Mesendoderm (in vitro differentiated cells): ENCODE measurements at regions not wholly inside any gene's neighbourhood (a gene's known extent, or its start where the extent isn't known, plus 50 kb on each side); places are given as distances from the start of the nearest gene placed in this dataset.

Source experiments
- DNase-seq: peaks from one replicate; pipeline ENCODE4 v3.0.0; 2013
- H2AK5ac ChIP-seq: 2 replicates; pipeline ENCODE4 v1.6.1; 2013; ENCODE audit warnings: low read length, inconsistent platforms
- H2BK120ac ChIP-seq: 2 replicates; pipeline ENCODE4 v1.6.1; 2013; ENCODE audit warnings: low read depth, mild to moderate bottlenecking, low read length, moderate library complexity, mixed read lengths
- H2BK15ac ChIP-seq: replicated peaks from 2 replicates; pipeline ENCODE4 v1.6.1; 2013; ENCODE audit warnings: low read depth, mild to moderate bottlenecking, moderate library complexity
- H2BK5ac ChIP-seq: 2 replicates; pipeline ENCODE4 v1.6.1; 2013; ENCODE audit warnings: low read length, inconsistent platforms
- H3K18ac ChIP-seq: 2 replicates; pipeline ENCODE4 v1.6.1; 2013; ENCODE audit warnings: mild to moderate bottlenecking, low read length, mixed read lengths
- H3K23ac ChIP-seq: one replicate; pipeline ENCODE4 v1.6.1; 2013; ENCODE audit warnings: low read length
- H3K27ac ChIP-seq: 2 replicates; pipeline ENCODE4 v1.5.1; 2013; ENCODE audit warnings: low read depth, mild to moderate bottlenecking, inconsistent platforms, low read length, moderate library complexity
- H3K27me3 ChIP-seq: 2 replicates; pipeline ENCODE4 v1.6.1; 2013; ENCODE audit warnings: low read length, control low read depth, mild to moderate bottlenecking, inconsistent platforms; ENCODE audit not compliant: insufficient read depth, poor library complexity
- H3K36me3 ChIP-seq: 2 replicates; pipeline ENCODE4 v1.6.1; 2013; ENCODE audit warnings: low read length, inconsistent platforms; ENCODE audit not compliant: control insufficient read depth, insufficient read depth
- H3K4ac ChIP-seq: one replicate; pipeline ENCODE4 v1.6.1; 2013; ENCODE audit warnings: low read depth, mild to moderate bottlenecking, low read length, moderate library complexity
- H3K4me1 ChIP-seq: 2 replicates; pipeline ENCODE4 v1.6.1; 2013; ENCODE audit warnings: low read depth, low read length, inconsistent platforms; ENCODE audit not compliant: control insufficient read depth
- H3K4me2 ChIP-seq: 2 replicates; pipeline ENCODE4 v1.6.1; 2013; ENCODE audit warnings: low read length
- H3K4me3 ChIP-seq: 2 replicates; pipeline ENCODE4 v1.5.1; 2013; ENCODE audit warnings: mild to moderate bottlenecking, low read length
- H3K56ac ChIP-seq: one replicate; pipeline ENCODE4 v1.6.1; 2013; ENCODE audit warnings: low read length
- H3K79me1 ChIP-seq: 2 replicates; pipeline ENCODE4 v1.6.1; 2013; ENCODE audit warnings: low read length, inconsistent platforms
- H3K79me2 ChIP-seq: 2 replicates; pipeline ENCODE4 v1.6.1; 2013; ENCODE audit warnings: mild to moderate bottlenecking, low read length; ENCODE audit not compliant: control insufficient read depth, insufficient read depth
- H3K9ac ChIP-seq: 2 replicates; pipeline ENCODE4 v1.6.1; 2013; ENCODE audit warnings: low read length, inconsistent platforms
- H4K5ac ChIP-seq: one replicate; pipeline ENCODE4 v1.6.1; 2013; ENCODE audit warnings: low read length
- H4K8ac ChIP-seq: one replicate; pipeline ENCODE4 v1.6.1; 2013; ENCODE audit warnings: low read depth, mild to moderate bottlenecking, control low read depth, low read length, moderate library complexity
- WGBS: extraction: QIAGEN DNeasy Blood & Tissue Kit; methylation state at CpG from one replicate; pipeline ENCODE4 v1.1.7; 2013; ENCODE audit warnings: low lambda C conversion rate, missing lambda C conversion rate; ENCODE audit not compliant: insufficient coverage; ENCODE audit errors: extremely low coverage; 5-methylcytosine and 5-hydroxymethylcytosine counted together

DNA sequence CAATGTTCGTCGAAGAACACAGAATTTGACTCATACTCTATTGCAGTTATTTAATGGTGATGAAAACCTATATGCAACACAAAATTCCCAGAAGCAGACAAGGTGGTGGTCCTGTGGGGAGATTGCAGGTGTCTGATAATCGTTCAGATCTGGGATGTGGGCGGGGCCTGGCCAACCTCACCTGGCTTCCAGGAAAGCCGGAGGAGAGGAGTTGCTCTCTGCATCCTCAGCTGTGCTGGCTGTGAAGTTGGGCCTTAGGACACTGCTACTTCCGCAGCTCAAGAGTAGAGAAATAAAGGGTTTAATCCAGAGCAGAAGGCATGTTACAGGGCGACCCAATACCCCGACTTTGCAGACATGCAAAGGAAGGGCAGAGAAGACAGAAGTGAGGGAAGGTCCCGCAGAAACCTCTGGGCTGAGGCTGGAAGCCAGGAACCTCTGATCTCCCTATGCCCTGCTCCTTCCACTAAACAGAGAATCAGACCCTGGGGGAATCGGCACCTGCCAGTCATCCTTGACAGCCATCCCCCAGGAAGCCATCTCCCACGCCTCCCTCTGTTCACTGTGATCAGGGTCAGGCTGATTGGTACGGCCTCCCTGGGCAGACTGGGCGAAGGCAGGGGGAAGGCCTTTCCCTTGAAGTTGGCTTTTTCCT is 590.3 kb downstream of the AJAP1 start:
- DNase-seq = no peak
- no peak overlapping the region for H2AK5ac ChIP-seq
- no peak overlapping the region for H4K5ac ChIP-seq
- no CpG with 5 or more reads among the region's 13 CpGs for WGBS
- no peak overlapping the region for H2BK15ac ChIP-seq
- no peak overlapping the region for H3K4me3 ChIP-seq
- no peak overlapping the region for H3K56ac ChIP-seq
- H3K27me3 ChIP-seq = no peaks in the 10 kb centered on the region
- H3K18ac ChIP-seq = no peak overlapping the region
- H3K27ac ChIP-seq = no peak overlapping the region
- H3K4me2 ChIP-seq = no peak overlapping the region
- H3K4ac ChIP-seq = no peak overlapping the region
- H3K79me2 ChIP-seq = no peaks in the 10 kb centered on the region
- H2BK5ac ChIP-seq = no peak overlapping the region
- H4K8ac ChIP-seq = no peak overlapping the region
- no peak overlapping the region for H3K23ac ChIP-seq
- no peak overlapping the region for H2BK120ac ChIP-seq
- no peaks in the 10 kb centered on the region for H3K4me1 ChIP-seq
- no peak overlapping the region for H3K9ac ChIP-seq
- no peaks in the 10 kb centered on the region for H3K36me3 ChIP-seq
- H3K79me1 ChIP-seq = no peaks in the 10 kb centered on the region

DNA sequence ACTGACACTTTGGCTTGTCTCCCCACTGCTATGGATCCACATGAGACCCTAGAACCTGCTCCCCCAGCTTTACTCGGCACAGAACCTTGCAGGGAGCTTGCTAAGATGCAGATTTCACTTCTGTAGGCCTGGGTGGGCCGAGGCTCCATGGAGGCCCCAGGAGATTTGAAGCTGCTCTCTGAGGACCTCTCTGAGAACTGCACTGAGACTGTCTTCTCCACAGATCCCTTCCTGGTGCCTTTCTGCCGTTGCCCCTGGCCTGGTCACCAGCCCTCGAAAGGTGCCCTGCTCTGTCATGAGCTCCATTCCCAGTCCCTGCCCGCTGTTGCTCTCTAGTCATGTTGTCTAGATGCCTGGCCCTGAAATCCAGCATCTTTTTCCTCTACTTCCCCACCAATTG is 588.4 kb downstream of the AJAP1 start:
- Histone ChIP-seq H3K4ac (no peak overlapping the region), H4K8ac (no peak overlapping the region), H2AK5ac (no peak overlapping the region), H3K4me1 (no peaks in the 10 kb centered on the region), H2BK120ac (no peak overlapping the region), H3K27ac (no peak overlapping the region), H4K5ac (no peak overlapping the region), H3K36me3 (no peaks in the 10 kb centered on the region), H3K27me3 (no peaks in the 10 kb centered on the region), H3K23ac (no peak overlapping the region), H3K4me2 (no peak overlapping the region), H2BK5ac (no peak overlapping the region), H3K56ac (no peak overlapping the region), H3K79me2 (no peaks in the 10 kb centered on the region), H3K4me3 (no peak overlapping the region), H2BK15ac (no peak overlapping the region), H3K9ac (no peak overlapping the region), H3K18ac (no peak overlapping the region), H3K79me1 (no peaks in the 10 kb centered on the region)
- no peak for DNase-seq
- no CpG with 5 or more reads among the region's 5 CpGs for WGBS

DNA sequence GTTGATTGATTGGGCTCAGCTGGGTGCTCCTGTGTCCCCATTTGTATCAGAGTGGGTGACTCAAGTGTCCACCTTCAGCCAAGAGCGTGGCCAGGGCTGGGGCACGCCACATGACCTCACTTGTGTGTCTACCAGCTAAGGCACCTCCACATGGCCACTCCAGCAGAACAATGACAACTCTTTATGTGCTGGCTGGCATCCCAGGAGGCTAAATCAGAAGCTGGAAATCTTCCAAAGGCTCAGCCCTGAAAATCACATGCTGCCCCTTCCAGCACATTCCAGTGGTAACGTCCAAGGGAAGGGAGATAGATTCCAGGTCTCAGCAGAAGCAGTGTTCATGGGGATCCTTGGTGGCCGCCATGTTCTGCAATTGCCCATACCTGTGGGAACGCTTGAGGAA is 585.5 kb downstream of the AJAP1 start:
- Histone ChIP-seq H2BK5ac (no peak overlapping the region), H4K8ac (no peak overlapping the region), H3K9ac (no peak overlapping the region), H3K79me1 (no peaks in the 10 kb centered on the region), H3K23ac (no peak overlapping the region), H3K4me2 (no peak overlapping the region), H3K27ac (no peak overlapping the region), H3K79me2 (no peaks in the 10 kb centered on the region), H3K4me3 (no peak overlapping the region), H3K27me3 (no peaks in the 10 kb centered on the region), H3K18ac (no peak overlapping the region), H3K4me1 (no peaks in the 10 kb centered on the region), H3K4ac (no peak overlapping the region), H2BK120ac (no peak overlapping the region), H3K36me3 (no peaks in the 10 kb centered on the region), H2BK15ac (no peak overlapping the region), H3K56ac (no peak overlapping the region), H4K5ac (no peak overlapping the region), H2AK5ac (no peak overlapping the region)
- no peak for DNase-seq
- WGBS = no CpG with 5 or more reads among the region's 5 CpGs

DNA sequence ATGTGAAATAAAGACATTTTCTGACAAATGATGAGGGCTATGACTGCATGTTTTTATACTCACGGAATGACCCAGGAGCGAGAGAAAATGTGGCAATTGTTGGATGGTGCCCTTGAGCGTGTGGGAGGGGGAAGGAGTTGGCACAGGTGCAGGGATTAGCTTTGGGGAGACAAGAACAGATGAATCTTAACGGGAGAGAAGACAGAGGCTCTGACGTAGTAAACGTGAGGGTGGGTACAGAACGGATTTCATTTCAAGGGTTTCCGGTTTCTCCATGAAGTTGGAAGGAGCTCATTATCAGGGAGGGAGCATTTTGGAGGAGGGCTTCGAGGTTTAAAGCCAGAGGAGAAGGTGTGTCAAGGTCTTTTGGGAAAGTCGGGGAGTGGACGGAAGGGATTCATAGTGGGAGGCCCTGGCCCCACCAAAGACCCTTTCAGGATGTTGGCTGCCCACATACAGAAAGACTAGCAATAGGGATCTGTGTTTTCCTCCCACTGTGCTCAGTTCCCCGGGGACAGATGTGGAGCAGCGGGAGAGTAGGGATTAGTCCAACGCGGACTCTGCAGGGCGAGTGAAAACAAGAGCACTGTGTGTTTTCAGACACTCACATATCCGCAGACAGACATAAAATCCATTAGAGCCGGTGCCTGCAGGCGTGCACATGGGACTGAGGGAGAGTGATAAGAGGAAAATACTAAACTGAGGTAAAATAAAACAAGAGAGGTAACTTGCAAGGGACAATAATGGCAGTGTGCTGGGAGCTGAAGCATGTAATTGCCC is 584.1 kb downstream of the AJAP1 start:
- H4K5ac ChIP-seq = no peak overlapping the region
- no peak overlapping the region for H4K8ac ChIP-seq
- DNase-seq = no peak
- H2BK15ac ChIP-seq = no peak overlapping the region
- no peak overlapping the region for H3K56ac ChIP-seq
- no peak overlapping the region for H3K4ac ChIP-seq
- H3K4me1 ChIP-seq = no peaks in the 10 kb centered on the region
- H3K23ac ChIP-seq = no peak overlapping the region
- H3K9ac ChIP-seq = no peak overlapping the region
- H2BK5ac ChIP-seq = no peak overlapping the region
- H3K36me3 ChIP-seq = no peaks in the 10 kb centered on the region
- H3K4me3 ChIP-seq = no peak overlapping the region
- no peak overlapping the region for H2AK5ac ChIP-seq
- no peak overlapping the region for H3K4me2 ChIP-seq
- H3K18ac ChIP-seq = no peak overlapping the region
- no CpG with 5 or more reads among the region's 19 CpGs for WGBS
- no peaks in the 10 kb centered on the region for H3K27me3 ChIP-seq
- H3K79me2 ChIP-seq = no peaks in the 10 kb centered on the region
- no peak overlapping the region for H3K27ac ChIP-seq
- H2BK120ac ChIP-seq = no peak overlapping the region
- H3K79me1 ChIP-seq = no peaks in the 10 kb centered on the region

DNA sequence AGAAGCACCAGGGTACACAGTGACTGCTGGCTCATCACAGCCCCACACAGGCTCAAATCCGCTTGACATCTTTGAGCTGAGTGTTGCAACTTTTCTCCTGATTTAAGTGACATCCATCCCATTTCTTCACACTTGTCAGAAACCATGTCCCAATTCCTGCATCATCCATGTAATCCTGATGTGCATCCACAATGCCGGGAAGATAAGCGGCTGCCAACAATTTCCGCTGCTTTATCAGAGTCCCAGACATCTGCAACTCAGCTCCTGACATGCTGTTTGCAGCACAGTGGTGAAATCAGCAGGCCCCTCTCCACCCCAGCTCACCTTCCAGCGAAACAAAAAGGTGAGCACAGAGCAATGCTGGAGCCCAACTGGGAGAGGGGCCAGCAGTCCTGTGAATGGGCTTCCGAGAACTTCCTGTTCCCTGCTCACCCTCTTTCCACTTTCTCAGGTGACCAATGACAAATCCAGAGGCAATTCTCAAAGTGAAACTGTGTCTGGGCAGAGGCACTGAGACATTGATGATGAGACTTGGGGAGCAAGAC is 581.0 kb downstream of the AJAP1 start:
- Histone ChIP-seq H3K4me1 (no peaks in the 10 kb centered on the region), H3K79me1 (no peaks in the 10 kb centered on the region), H3K4ac (no peak overlapping the region), H2BK5ac (no peak overlapping the region), H3K27ac (peak overlapping the region; percentile 23), H2BK120ac (no peak overlapping the region), H3K36me3 (no peaks in the 10 kb centered on the region), H2BK15ac (no peak overlapping the region), H3K27me3 (no peaks in the 10 kb centered on the region), H3K4me3 (no peak overlapping the region), H3K18ac (no peak overlapping the region), H3K79me2 (no peaks in the 10 kb centered on the region), H4K8ac (no peak overlapping the region), H3K56ac (no peak overlapping the region), H2AK5ac (no peak overlapping the region), H3K9ac (no peak overlapping the region), H3K23ac (no peak overlapping the region), H4K5ac (no peak overlapping the region), H3K4me2 (no peak overlapping the region)
- peak; percentile 17 for DNase-seq
- WGBS = no CpG with 5 or more reads among the region's 6 CpGs
